DOHH2 (cell line): ENCODE measurements at regions not wholly inside any gene's neighbourhood (a gene's known extent, or its start where the extent isn't known, plus 50 kb on each side); places are given as distances from the start of the nearest gene placed in this dataset.

Experiments
- CTCF ChIP-seq: fragments of 200-600 bp; sonication (generic); IDR thresholded peaks from one replicate; pipeline ENCODE4 v1.5.1; 2014; ENCODE audit warnings: antibody characterized with exemption, mild to moderate bottlenecking, low read depth, low read length; ENCODE audit not compliant: poor library complexity, severe bottlenecking
- EZH2phosphoT487 ChIP-seq: fragments of 200-600 bp; sonication (generic); IDR thresholded peaks from 2 replicates; pipeline ENCODE4 v1.6.1; 2017; ENCODE audit warnings: borderline replicate concordance, mild to moderate bottlenecking, antibody characterized with exemption, low read length, moderate library complexity, mixed read lengths

GRCh38 chr2:160667811-160668210 lies 174.2 kb upstream of the RBMS1 start:
- no peak for TF ChIP-seq CTCF
- TF ChIP-seq EZH2phosphoT487, result no peak
